HG03064 (cell line): ENCODE measurements at regions not wholly inside any gene's neighbourhood (a gene's known extent, or its start where the extent isn't known, plus 50 kb on each side); places are given as distances from the start of the nearest gene placed in this dataset.
"Not testable (repeated sequence)": the region's sequence is repeated elsewhere in the genome, so short reads cannot be mapped to it uniquely, and the experiment has no call there.

Source experiments
- ATAC-seq: cut with Tn5 transposase; IDR thresholded peaks from one replicate; pipeline ENCODE4 v1.9.1; 2021; ENCODE audit warnings: low read depth; ENCODE audit not compliant: unreplicated experiment

DNA sequence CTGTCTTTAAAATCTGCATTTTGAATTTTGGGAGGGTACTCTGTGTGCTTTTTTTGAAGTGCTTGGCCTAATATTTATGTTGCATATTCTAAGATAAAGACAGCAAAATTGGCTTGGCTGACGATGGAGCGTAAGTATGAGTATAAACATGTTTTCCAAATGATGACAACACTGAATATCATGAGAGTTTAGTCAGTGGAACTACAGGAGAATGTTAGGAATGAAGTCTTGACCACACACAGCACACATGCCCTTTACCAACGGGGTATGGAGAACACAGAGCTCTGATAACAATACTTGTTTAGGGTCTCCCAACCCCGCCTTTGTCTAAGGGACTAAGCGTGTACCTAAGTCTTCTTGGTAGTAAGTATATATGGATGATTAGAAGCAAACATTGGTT lies 253.9 kb upstream of the FZD8 start:
- no peak for ATAC-seq

DNA sequence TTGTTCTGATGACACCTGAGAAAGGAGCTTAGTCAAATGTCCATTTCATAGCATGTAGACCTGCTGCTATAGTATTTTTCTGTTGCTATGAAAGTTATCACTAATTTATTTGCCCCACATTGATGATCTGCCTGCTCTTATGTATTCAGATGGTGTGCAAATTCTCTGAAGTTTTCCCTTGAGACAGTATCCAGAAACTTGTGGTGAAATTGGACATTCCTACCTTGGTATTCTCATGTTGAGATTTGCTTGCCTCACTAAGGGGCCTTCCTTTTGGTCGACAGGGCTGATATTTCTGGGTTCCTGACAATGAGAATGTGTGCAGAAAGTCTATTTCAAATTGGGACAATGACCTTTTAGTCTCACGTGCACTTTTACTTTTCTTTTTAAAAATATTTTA lies 253.2 kb upstream of the FZD8 start:
- ATAC-seq = no peak

DNA sequence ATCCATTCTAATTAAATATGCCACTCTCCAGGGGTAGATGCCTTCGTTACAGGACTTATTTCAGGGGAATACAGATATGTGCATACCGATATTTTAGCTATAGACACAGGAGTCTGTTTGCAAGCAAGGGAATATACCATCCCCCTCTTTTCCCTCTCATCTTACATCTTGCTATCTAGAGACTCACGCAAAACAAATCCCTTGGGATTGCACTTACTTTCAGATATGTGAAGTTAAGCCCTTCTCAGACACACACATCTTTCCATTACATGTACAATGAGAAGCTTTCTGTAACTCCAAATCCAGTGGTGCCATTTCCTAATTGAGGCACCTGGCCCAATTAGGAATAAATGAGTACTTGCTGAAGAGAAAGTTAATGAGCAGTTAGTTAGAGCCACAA lies 250.4 kb upstream of the FZD8 start:
- no peak for ATAC-seq

DNA sequence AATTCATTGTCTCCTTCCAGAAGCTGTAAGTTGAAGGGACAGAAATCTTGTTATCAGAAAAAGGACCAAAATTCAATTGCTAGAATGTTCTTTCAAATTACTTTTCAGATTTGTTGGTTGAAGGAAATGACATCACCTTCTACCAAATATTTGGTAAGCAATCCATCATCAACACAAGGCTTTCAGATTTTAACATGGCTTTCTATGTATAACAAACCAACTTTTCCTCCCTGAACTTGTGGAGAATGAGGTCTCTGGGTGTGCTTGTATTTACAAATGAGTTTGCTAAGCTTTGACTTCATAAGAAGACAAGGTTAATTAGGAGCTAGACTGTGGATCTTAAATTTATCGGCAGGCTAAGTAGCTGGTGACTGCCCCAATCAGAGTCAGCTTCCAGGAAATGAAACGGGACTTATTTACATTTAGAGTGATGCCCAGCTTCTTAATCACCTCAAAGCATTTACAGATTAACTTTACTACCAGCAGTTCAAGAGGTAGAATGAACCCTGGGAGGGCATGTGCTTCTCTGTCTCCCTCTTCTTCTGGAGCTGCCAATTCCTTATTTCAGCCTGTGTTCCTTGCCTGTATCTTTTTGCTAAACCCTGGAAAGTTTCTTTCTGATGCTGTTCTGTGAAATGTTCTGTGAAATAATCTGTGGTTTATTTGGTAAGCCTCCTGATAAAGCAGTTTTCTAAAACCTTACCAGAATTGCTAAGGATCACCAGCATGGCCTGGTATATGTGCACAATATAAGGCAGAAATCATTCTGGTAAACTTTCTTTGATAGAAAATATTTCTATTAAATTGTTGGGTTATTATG lies 248.8 kb upstream of the FZD8 start:
- no peak for ATAC-seq

DNA sequence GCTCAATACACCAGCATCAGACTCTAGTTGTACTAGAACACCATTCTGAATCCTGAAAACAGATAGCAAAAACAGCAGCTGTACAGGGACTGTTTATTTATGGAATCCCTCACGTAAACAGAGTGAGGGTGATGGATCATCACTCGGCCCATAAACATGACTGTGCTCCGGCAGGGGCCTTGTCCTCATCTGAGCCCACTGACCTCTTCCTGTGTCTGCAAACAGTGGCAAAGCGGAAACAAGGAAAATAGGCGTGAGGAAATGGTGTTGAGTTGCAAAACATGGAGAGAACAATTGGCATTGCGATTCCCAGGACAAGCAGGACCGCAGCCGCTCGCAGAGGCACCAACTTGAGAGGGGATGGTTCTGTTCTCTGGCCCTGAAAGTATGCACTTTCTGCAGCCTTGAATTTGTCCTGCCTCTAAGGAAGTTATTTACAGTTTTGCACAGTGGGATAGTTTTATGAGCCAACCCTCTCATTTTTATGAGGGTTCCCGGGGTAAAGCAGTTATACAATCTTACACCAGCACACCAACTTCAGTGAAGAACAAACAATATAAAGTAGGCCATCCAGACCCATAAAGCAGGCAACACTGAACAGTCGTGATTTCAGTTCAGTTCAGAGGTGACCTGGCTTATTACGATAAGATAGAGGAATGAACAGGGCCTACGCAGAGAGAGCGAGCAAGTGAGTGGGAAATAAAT lies 248.0 kb upstream of the FZD8 start:
- no peak for ATAC-seq

DNA sequence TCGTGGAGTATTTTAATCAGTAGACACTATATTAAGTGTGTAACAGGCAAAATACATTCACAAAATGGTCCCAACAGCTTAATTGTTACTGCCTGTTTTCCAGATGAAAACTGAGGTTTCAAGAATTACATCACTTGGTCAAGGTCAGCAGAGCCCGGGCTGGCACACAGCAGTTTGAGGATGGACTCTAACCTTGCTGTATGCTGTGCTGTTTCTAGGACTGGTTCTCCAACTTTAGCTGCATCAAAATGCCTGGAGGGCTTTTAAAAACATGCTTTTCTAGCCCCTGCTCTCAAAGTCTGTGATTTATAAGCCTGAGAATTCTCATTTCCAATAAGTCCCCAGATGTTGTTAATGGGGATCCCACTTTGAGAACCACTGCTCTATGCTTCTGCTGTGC lies 247.1 kb upstream of the FZD8 start:
- no peak for ATAC-seq

DNA sequence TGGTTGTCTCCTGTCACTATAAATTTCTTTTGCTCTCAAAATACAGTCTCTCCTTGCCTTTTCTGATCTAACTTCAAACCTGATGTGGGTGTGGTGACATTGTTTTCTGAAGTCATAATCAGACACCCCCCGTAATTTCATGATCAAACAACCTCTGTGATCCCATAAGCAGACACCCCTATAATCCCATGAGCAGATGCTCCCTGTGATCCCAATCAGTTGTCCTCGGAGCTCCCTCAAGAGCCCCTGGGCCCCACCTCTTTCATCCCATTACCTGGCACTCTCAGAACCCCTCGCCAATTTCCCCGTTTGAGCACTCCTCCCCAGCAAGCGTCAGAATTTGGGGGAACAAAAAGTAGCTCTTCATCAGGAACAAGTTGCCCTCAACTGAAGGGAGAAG lies 246.3 kb upstream of the FZD8 start:
- no peak for ATAC-seq

DNA sequence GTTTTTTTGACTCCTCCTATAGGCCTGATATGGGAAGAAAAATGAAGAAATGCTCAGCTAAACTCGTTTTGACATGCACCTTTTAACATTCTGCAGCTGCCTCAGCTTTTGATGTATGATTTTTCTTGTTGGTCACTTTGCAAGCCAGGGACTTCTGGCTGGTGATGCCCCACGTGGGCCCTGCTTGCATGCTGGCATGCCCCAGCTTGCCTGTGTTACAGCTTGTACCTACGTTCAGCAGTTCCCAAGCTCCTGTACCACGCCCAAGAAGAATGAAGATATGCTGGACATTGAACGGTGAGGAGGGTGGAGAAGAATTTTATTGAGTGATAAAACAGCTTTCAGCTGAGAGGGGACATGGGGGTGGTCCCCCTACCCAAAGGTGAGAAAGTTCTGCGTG lies 245.6 kb upstream of the FZD8 start:
- no peak for ATAC-seq

DNA sequence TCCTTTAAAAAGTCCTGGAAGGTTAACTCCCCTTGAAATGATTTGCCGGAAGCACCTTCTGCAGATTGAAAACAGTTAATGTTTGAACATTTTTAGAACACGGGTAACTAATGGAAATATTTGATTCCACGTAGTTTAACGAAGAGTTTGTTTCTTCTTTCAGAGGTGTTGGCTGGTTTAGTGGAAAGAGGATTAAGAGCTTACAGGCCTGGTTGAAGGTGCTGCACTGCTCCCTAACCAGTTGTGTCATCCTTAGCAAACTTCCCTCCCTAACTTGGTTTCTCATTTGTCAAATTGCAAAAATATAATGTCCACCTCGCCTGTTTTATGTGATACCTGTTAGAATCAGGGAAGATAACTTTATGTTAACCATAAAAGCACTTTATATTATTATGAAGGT lies 243.0 kb upstream of the FZD8 start:
- ATAC-seq = no peak

DNA sequence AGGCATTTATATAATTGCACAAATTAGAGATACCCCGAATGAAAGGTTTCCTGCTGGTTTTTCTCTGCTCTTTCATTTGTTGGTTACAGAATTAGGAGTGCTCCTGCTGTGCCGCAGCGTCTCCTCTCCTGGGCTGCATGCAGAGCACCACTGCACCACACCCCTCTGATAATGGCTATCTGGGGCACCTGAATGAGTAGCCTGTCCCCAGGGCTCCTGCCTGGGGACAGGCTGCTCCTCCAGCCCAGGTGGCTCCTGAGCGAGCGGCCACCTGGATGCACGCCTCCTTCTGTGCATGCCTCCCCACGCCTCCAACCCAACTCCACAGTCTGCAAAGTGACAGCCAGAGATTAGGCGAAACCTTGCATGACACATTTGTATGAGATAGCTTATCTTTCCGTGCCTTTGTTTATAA lies 242.6 kb upstream of the FZD8 start:
- ATAC-seq = no peak

DNA sequence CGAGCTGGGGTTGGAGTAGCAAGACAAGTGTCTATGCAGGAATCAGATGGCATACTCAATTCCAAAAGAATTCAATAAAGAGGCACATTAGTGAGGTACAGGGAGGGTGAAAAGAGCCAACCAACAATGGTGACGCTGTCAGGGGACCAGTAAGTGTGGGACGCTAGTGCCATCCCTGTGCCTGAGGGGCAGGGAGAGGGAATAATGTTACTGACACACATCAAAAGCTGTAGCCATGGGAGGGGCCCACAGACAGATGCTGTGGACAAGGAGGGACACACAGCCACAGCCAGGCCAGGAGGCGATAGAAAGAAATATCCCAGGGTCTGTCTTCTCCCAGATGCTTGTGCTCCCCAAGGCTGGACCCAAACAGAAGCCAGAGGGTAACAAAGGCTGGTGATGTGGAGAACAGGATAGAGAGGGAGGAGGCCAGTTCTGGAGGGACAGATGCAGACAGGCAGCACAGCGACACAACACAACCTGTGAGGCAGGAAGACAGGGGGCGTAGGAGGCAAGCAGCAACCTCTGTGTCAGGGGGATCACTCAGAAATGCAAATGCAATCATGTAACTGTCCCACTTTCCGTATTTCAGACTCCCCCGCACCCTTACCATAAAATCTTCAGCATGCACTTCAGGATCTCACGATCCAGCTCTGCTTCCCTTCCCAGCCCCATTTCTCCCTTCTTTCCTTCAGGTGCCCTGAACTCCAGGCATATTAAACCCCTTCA lies 240.5 kb upstream of the FZD8 start:
- ATAC-seq = no peak

DNA sequence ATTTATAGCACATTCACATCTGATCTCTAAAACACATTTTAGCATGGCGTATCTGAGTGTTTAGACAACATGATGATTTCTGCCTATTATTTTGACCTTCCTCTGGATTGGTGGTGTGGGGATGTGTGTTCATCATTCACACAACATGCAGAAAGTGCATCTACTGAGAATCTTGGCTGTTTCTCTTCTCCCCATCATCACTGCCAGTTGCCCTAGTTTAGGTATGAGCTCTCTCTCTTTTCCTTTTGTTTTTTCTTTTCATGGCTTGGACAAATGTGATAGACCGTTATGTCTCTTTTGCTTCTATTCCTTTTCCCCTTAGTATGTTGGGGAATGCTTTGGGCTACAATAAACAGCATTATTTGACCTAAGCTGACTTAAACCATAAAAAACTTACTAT lies 239.2 kb upstream of the FZD8 start:
- ATAC-seq = no peak

DNA sequence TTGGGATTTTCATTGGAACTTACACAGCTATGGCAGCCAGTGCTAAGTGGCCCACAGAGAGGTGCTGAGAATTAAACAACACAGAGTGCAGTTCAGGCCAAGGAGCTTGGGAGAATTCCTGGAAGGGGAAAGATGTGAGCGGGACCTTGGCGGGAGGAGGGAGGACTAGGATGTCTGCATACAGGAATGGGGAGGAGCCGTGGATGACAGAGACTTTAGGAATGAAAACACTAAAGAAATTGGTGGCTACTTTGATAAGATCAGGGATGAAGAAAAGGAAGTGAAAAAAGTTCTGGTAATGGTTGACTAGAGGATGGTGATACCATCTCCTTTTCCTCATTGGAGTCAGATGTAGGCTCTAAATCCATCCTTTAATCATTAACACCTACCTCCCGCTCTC lies 234.2 kb upstream of the FZD8 start:
- no peak for ATAC-seq

DNA sequence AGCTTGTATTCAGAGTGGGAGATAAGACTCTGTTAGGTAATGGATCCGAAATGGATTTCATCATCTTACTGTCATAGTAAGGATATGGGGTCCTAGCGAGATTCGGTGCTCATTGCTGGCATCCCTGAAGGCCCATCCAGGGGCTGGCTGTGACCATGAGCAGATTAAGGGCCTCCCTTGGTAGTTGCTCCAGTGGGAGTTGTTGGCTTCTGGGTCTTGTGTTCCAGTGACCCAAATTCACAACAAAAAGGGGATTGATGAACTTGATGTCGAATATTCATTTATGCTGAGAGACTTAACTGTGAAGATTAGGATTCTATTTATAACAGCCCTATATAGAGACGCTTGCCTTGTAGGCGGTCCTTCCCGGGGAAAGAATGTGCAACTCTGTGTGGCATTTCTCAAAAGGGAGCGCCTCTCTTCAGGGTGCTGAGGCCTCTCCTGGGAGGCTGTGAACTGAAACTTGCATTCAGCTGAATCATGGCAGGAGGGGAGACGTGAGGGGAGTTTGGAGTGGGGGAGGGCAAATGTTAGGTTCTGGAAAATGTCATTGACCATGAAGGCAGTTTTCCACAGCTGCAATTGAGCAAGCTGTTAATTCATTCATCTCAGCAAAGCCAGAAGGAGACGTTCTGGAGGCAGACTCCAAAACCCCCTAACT lies 233.1 kb upstream of the FZD8 start:
- no peak for ATAC-seq

DNA sequence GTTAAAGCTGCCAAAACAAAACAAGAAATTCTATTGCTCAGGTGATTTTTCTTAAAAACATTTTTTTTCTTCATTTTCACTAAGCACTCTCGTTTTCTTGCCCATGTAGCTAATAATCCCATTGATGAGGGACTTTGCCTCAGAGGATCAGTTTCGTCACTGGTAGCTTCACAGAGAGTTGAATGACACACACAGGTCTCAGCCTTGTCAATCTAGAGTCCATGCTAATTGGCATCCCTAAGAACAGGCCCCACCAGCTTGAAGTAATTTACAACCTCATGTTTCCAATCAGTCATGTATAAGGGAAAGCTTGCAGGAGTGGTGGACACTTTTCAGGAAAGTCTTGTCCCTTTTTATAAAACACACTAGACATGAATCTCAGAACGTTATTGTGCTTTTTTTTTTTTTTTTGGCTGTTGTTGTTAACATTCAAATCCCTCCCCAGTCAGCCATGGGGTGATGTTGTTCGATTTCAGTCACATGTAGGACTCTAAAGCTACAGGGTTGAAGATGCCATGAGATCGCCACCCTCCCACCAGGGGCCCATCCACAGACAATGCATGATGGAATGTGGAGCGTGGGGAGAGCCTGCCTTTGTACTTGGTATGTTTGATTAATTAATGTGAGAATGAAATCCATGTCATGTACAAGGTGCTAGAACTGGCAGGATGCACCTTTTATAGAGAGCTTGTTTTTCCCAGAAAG lies 232.4 kb upstream of the FZD8 start:
- ATAC-seq = no peak

DNA sequence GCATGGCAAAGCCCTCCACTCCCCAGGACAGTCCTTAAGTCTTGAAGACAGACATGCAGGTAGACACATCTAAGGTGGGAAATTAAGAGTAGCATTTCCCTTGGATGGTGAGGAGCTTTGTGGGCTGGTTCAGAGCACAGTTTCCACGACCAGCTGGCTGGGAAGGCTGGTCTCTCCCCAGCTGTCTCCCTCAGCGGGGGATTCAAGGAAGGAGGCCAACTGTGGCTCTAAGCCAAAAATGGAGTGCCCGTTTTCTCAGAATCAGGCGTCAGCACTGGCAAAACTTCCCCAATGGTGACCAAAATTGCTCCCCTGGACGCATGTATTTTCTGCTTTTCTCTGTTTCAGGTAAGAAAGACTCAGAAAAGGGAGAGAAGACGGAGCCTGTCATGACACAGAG lies 230.6 kb upstream of the FZD8 start:
- ATAC-seq = no peak

DNA sequence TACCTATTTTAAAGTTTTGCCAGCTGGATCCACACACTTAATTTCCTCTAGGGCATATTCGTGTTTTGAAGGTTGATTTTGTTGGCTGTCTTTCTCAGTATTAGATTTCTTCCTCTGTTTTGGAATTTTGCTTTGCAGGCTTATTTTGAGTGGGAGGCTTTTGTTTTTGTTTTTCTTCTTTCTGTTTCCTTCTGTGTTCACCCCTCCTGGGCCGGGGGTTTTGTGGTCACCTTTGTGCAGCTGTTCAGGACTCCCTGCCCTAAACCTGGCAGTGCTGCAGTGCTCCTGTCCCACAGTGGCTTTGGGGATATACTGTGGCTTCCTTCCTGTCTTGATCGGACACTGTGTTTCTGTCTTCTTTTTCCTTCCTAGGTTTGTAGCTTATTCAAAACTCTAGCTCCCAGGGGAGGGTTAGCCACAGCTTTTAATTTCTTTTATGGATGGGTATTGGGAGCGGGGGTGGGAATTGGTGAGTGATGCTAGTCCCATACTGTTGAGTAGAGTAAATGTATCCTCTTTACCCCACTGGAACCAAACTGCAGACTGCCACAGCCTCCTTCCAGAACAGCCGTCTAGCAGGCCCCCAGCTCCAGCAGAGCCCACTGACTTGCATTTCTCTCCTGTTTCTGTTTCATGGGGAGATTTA lies 228.7 kb upstream of the FZD8 start:
- ATAC-seq = no peak

DNA sequence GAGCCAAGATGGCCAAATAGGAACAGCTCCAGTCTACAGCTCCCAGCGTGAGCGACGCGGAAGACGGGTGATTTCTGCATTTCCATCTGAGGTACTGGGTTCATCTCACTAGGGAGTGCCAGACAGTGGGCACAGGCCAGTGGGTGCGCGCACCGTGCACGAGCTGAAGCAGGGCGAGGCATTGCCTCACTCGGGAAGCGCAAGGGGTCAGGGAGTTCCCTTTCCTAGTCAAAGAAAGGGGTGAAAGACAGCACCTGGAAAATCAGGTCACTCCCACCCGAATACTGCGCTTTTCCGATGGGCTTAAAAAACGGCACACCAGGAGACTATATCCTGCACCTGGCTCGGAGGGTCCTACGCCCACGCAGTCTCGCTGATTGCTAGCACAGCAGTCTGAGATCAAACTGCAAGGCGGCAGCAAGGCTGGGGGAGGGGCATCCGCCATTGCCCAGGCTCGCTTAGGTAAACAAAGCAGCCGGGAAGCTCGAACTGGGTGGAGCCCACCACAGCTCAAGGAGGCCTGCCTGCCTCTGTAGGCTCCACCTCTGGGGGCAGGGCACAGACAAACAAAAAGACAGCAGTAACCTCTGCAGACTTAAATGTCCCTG lies 216.7 kb upstream of the FZD8 start:
- not testable (repeated sequence) for ATAC-seq

DNA sequence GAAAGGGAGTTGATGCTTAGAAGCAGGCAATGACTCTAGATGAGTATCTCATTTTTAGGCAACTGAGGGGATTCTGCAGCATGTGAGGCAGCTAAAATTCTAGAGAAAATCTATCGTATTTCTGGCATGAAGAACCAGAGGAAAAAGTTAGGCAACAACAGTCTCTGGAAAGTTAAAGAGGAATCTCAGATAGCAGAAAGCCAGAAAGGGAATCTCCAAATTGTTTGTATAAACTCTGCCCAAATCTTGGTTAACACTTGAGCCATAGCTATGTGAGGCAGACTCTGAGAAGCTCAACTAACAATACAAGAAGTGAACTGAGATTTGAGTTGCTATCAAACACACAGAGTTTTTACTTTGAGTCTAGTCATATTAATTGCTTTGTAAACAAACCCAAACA lies 215.8 kb upstream of the FZD8 start:
- ATAC-seq = no peak
